Esophagus squamous epithelium (tissue), 5 donors: ENCODE measurements at regions not wholly inside any gene's neighbourhood (a gene's known extent, or its start where the extent isn't known, plus 50 kb on each side); places are given as distances from the start of the nearest gene placed in this dataset.

Source experiments
- DNase-seq: peaks from one replicate; lab custom pipeline; 2025; lab: John Stamatoyannopoulos, UW
- H3K27ac ChIP-seq, 4 donors: fragments of 200-600 bp; sonication (generic); one replicate each; pipeline ENCODE4 v1.5.1; 2016 to 2019; ENCODE audit warnings: mild to moderate bottlenecking in 1 of 4
- H3K27me3 ChIP-seq, 4 donors: fragments of 200-600 bp; sonication (generic); 1 replicate in 3 of 4; 2 replicates in 1 of 4; pipeline versions ENCODE4 v1.5.1 to v1.6.0; 2017 to 2021; ENCODE audit warnings: antibody characterized with exemption in 1 of 4
- H3K36me3 ChIP-seq, 3 donors: fragments of 200-600 bp; sonication (generic); one replicate each; pipeline ENCODE4 v1.5.1; 2016 to 2019
- H3K4me1 ChIP-seq, 3 donors: fragments of 200-600 bp; sonication (generic); one replicate each; pipeline ENCODE4 v1.5.1; 2017 to 2019
- H3K4me3 ChIP-seq, 4 donors: fragments of 200-600 bp; sonication (generic); 1 replicate in 3 of 4; 2 replicates in 1 of 4; pipeline ENCODE4 v1.5.1; 2016 to 2019; ENCODE audit warnings: mild to moderate bottlenecking in 2 of 4, moderate library complexity in 1 of 4
- H3K9me3 ChIP-seq, 3 donors: fragments of 200-600 bp; sonication (generic); one replicate each; pipeline ENCODE4 v1.5.1; 2016 to 2019
- CTCF ChIP-seq, 6 experiments: fragments of 450-650 bp in 4 of 6; fragments of 200-600 bp in 2 of 6; sonication (generic) in 2 of 6; IDR thresholded peaks; one replicate each; pipeline ENCODE4 v1.5.1; 2016 to 2019; ENCODE audit warnings: antibody characterized with exemption in 6 of 6, mild to moderate bottlenecking in 4 of 6, moderate library complexity in 4 of 6
- POLR2A ChIP-seq, 4 donors: fragments of 450-650 bp; IDR thresholded peaks; one replicate each; pipeline ENCODE4 v1.6.1; 2017; ENCODE audit warnings: antibody characterized with exemption in 4 of 4, mild to moderate bottlenecking in 4 of 4, moderate library complexity in 3 of 4
- WGBS, 2 donors: methylation state at CpG; one replicate each; pipeline ENCODE4 v1.1.5; 2018; 5-methylcytosine and 5-hydroxymethylcytosine counted together
- intact Hi-C: fragments of 100-400 bp; cut with DNase I; formaldehyde crosslinking; loops from one replicate; pipeline ENCODE4 v1.15.0; 2022
- donor health status: DM: yes; HTN: yes; CAD: no.

DNA sequence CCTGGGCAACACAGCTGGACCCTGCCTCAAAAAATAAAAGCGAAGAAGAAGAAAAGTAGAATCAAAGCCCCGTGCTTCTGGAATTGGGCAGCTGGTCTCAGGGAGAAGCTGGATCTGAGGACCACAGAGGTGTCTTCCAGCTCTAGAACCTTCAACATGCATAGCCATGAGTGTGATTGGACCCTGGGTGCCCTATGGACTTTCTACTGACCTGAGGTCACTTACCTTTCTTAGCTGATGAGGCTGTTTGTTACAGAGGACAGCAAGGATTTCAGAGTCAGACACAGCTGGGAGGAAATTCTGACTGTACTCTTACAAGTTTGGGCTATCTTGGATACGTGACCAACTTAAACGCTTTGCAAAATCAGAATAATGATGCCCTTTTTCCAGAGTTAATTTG is 82.4 kb upstream of the GATA6 start:
- H3K27me3 ChIP-seq: peaks cover 0 to 16% (median 0%) of the 10 kb centered on the region in 4 donors
- H3K4me1 ChIP-seq: peaks cover 0 to 4% (median 0%) of the 10 kb centered on the region in 3 donors
- no peak overlapping the region for H3K4me3 ChIP-seq
- H3K27ac ChIP-seq: no peak overlapping the region
- H3K36me3 ChIP-seq: no peaks in the 10 kb centered on the region
- TF ChIP-seq POLR2A (IDR thresholded peaks at IDR 0.05) (no peak), CTCF (IDR thresholded peaks at IDR 0.05) (no peak)
- DNase-seq: no peak
- H3K9me3 ChIP-seq: no peaks in the 10 kb centered on the region
- WGBS, 2 donors: 71 to 73% methylated on average over 4 of the region's 4 CpGs
- intact Hi-C loops: no loop called here

DNA sequence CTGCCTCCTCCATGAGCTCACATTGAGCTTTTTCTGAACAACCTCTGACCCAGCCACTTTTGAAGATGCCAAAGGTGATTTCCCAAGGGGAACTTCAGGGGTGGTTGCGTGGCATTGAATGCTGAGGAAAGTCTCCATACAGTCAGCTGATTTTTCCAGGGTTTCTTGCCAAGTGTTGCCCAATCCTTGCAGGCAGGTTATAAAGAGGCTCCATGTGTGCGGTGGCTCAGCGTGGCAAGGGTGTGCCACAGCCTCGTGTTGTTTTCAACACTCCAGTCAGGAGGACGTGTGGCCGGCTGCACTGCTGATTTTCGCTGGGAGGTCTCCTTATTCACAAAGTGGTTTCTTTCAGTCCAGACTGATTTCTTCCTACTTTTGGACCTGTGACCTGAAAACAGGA is 81.4 kb upstream of the GATA6 start:
- H3K9me3 ChIP-seq: no peaks in the 10 kb centered on the region

GRCh38 chr18:22088996-22089640 is 80.3 kb upstream of the GATA6 start:
- H3K36me3 ChIP-seq: no peaks in the 10 kb centered on the region
- no peak overlapping the region for H3K4me3 ChIP-seq
- H3K27me3 ChIP-seq: peaks cover 0 to 21% (median 0%) of the 10 kb centered on the region in 4 donors
- H3K27ac ChIP-seq: no peak overlapping the region
- 83 to 89% methylated on average over 8 to 12 of the region's 12 CpGs for WGBS, 2 donors
- no peak for DNase-seq
- intact Hi-C loops: no loop called here
- H3K4me1 ChIP-seq: peaks cover 0 to 4% (median 0%) of the 10 kb centered on the region in 3 donors
- TF ChIP-seq POLR2A (IDR thresholded peaks at IDR 0.05) (no peak), CTCF (IDR thresholded peaks at IDR 0.05) (no peak)
- H3K9me3 ChIP-seq: no peaks in the 10 kb centered on the region

More for the DNA sequence above, 81.4 kb upstream of the GATA6 start:
- TF ChIP-seq CTCF (IDR thresholded peaks at IDR 0.05): no peak
- no peak for TF ChIP-seq POLR2A (IDR thresholded peaks at IDR 0.05)
- H3K27me3 ChIP-seq: peaks cover 0 to 16% (median 0%) of the 10 kb centered on the region in 4 donors
- WGBS, 2 donors: 39 to 56% methylated on average over 6 to 7 of the region's 7 CpGs
- intact Hi-C loops: no loop called here
- H3K4me3 ChIP-seq: no peak overlapping the region
- no peak for DNase-seq
- no peak overlapping the region for H3K27ac ChIP-seq
- no peaks in the 10 kb centered on the region for H3K36me3 ChIP-seq
- peaks cover 0 to 4% (median 0%) of the 10 kb centered on the region in 3 donors for H3K4me1 ChIP-seq

DNA sequence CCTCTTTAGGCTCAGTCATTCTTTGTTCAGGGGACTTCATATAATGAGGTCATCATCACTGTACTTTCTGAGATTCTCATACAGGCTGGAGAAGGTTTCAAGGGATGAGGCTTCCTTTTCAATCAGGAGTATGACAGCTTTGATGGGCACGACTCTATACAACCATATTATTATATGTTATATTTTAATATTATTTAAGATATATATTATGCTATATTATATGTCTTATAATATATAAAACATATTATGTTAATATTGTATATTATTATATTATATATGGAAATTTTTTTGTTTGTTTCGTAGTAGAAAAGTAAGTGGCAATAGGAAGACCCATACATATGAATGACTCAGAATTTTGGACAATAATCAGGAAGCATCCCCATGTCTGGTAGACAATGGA is 78.0 kb upstream of the GATA6 start:
- Histone ChIP-seq H3K9me3 (no peaks in the 10 kb centered on the region), H3K27me3 (peaks cover 0 to 22% (median 0%) of the 10 kb centered on the region in 4 donors), H3K36me3 (no peaks in the 10 kb centered on the region), H3K4me3 (no peak overlapping the region), H3K27ac (no peak overlapping the region), H3K4me1 (peaks cover 0 to 4% (median 0%) of the 10 kb centered on the region in 3 donors)
- TF ChIP-seq POLR2A (IDR thresholded peaks at IDR 0.05) (no peak), CTCF (IDR thresholded peaks at IDR 0.05) (no peak)
- 87 to 88% methylated on average over 2 of the region's 2 CpGs for WGBS, 2 donors
- no peak for DNase-seq
- intact Hi-C loops: no loop called here

DNA sequence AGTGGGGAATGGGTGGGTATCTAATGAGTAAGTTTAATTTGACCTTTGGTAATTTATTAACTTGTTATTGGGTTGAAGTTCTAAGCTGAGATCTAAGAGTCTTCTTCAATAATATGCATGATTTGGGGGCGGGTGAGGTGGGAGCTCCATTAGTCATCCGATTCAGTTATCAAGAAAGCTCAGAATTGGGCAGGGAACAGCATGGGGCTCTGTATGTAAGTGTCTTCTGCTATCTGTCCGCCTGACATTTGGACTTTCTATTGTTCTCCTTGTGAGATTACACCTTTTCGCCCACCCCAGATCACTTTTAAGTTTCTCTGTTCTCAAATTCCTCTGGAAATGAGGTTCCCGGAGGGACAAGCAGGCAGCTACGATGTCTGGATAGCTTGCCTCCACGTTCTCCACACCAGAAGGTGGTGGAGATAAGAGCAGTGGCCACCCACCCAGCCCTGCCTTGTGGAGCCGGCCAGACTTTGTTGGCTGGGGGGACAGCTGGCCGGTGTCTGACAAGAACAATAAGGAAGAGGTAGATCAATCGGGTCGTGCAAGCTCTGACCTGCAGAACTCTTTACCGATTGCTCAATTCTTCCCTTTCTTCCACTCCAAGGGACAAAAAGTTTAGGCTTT is 75.5 kb upstream of the GATA6 start:
- peaks cover 0 to 19% (median 0%) of the 10 kb centered on the region in 4 donors for H3K27me3 ChIP-seq
- no peaks in the 10 kb centered on the region for H3K4me1 ChIP-seq
- H3K27ac ChIP-seq: no peak overlapping the region
- no peak overlapping the region for H3K4me3 ChIP-seq
- H3K36me3 ChIP-seq: no peaks in the 10 kb centered on the region
- H3K9me3 ChIP-seq: no peaks in the 10 kb centered on the region
- no peak for DNase-seq
- intact Hi-C loops: no loop called here
- 55 to 56% methylated on average over 10 to 12 of the region's 12 CpGs for WGBS, 2 donors
- TF ChIP-seq POLR2A (IDR thresholded peaks at IDR 0.05): no peak
